SK-N-SH (cell line): ENCODE measurements at regions not wholly inside any gene's neighbourhood (a gene's known extent, or its start where the extent isn't known, plus 50 kb on each side); places are given as distances from the start of the nearest gene placed in this dataset.

Experiments used
- SIN3A ChIP-seq: IDR thresholded peaks from 2 replicates; pipeline ENCODE4 v1.6.1; 2012; ENCODE audit warnings: low read depth, mild to moderate bottlenecking, low read length, moderate library complexity, borderline replicate concordance
- TF ChIP-seq, protein P1 (sequence below): fragments of 200-600 bp; sonication (generic); IDR thresholded peaks from 2 replicates; pipeline ENCODE4 v1.6.1; 2017; ENCODE audit warnings: antibody characterized with exemption, mild to moderate bottlenecking, moderate library complexity
- TF ChIP-seq, protein P2 (sequence below): IDR thresholded peaks from 2 replicates; pipeline ENCODE4 v1.4.0; 2012; ENCODE audit warnings: low read depth, borderline replicate concordance

DNA sequence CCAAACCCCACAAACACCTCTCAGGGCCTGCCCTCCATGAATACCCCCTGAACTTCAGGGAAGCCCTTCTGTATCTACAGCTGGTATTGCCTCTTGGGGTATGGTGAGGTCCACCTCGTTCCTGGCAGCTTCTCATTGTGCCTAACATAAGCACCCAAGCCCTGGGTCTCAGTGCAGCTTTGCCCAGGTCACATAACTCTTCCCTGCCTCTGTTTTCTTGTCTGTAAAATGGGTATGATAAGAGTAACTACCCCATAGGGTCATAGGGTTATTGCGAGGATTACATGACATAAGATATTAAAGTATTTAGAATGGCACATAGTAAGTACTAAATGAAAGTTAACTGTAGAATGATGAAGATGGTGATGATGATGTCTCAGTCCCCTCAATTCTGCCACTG lies 190.0 kb upstream of the PWP1 start:
- TF ChIP-seq, protein P1, sequence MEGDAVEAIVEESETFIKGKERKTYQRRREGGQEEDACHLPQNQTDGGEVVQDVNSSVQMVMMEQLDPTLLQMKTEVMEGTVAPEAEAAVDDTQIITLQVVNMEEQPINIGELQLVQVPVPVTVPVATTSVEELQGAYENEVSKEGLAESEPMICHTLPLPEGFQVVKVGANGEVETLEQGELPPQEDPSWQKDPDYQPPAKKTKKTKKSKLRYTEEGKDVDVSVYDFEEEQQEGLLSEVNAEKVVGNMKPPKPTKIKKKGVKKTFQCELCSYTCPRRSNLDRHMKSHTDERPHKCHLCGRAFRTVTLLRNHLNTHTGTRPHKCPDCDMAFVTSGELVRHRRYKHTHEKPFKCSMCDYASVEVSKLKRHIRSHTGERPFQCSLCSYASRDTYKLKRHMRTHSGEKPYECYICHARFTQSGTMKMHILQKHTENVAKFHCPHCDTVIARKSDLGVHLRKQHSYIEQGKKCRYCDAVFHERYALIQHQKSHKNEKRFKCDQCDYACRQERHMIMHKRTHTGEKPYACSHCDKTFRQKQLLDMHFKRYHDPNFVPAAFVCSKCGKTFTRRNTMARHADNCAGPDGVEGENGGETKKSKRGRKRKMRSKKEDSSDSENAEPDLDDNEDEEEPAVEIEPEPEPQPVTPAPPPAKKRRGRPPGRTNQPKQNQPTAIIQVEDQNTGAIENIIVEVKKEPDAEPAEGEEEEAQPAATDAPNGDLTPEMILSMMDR, result no peak
- TF ChIP-seq SIN3A, result no peak
- TF ChIP-seq, protein P2, sequence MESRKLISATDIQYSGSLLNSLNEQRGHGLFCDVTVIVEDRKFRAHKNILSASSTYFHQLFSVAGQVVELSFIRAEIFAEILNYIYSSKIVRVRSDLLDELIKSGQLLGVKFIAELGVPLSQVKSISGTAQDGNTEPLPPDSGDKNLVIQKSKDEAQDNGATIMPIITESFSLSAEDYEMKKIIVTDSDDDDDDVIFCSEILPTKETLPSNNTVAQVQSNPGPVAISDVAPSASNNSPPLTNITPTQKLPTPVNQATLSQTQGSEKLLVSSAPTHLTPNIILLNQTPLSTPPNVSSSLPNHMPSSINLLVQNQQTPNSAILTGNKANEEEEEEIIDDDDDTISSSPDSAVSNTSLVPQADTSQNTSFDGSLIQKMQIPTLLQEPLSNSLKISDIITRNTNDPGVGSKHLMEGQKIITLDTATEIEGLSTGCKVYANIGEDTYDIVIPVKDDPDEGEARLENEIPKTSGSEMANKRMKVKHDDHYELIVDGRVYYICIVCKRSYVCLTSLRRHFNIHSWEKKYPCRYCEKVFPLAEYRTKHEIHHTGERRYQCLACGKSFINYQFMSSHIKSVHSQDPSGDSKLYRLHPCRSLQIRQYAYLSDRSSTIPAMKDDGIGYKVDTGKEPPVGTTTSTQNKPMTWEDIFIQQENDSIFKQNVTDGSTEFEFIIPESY, result no peak
